IMR-90 (cell line): ENCODE measurements at regions not wholly inside any gene's neighbourhood (a gene's known extent, or its start where the extent isn't known, plus 50 kb on each side); places are given as distances from the start of the nearest gene placed in this dataset.
A peak's percentile ranks its signal among the peaks of the same experiment; 100 is the strongest.

Experiments used
- ATAC-seq: fragments of 200-7000 bp; cut with Tn5 transposase; 2 replicates; pipeline ENCODE4 v1.9.1; 2020; ENCODE audit warnings: low read depth, mild to moderate bottlenecking, moderate library complexity
- BruUV-seq: library from RNA; stranded (reverse); fragments of 400-500 nt; replicated peaks from 2 replicates; lab custom pipeline; 2021; lab: Mats Ljungman, UMichigan
- CTCF ChIA-PET: fragments of 300-600 bp; formaldehyde crosslinking; extraction: SDS; loops from one replicate; lab custom pipeline; 2021; ENCODE audit warnings: antibody characterized with exemption; lab: Yijun Ruan, JAX
- POLR2A ChIA-PET: fragments of 300-600 bp; sonication (Branson Sonifier 250); formaldehyde crosslinking; loops from one replicate; lab custom pipeline; 2022; ENCODE audit warnings: antibody characterized with exemption; ENCODE audit not compliant: unreplicated experiment; lab: Charles Lee
- DNase-seq: peaks from one replicate; pipeline ENCODE4 v3.0.0; 2013
- H2AFZ ChIP-seq: replicated peaks from 2 replicates; pipeline ENCODE3; 2013; ENCODE audit warnings: low read length, mild to moderate bottlenecking; ENCODE audit not compliant: poor library complexity
- H2AK5ac ChIP-seq: 2 replicates; pipeline ENCODE4 v1.6.1; 2013; ENCODE audit warnings: low read depth, low read length, inconsistent platforms
- H2AK9ac ChIP-seq: replicated peaks from 2 replicates; pipeline ENCODE3; 2013; ENCODE audit warnings: mild to moderate bottlenecking, low read depth, low read length, moderate library complexity; ENCODE audit not compliant: poor library complexity
- H2BK120ac ChIP-seq: 2 replicates; pipeline ENCODE4 v1.6.1; 2013; ENCODE audit warnings: low read depth, low read length, inconsistent platforms
- H2BK15ac ChIP-seq: 3 replicates; pipeline ENCODE4 v1.6.1; 2013; ENCODE audit warnings: low read depth, low read length, inconsistent platforms
- H2BK20ac ChIP-seq: 2 replicates; pipeline ENCODE4 v1.6.1; 2013; ENCODE audit warnings: low read depth, mild to moderate bottlenecking, inconsistent platforms, low read length, moderate library complexity
- H2BK5ac ChIP-seq: 2 replicates; pipeline ENCODE4 v1.6.1; 2013; ENCODE audit warnings: mild to moderate bottlenecking, low read depth, low read length, inconsistent platforms; ENCODE audit not compliant: poor library complexity, severe bottlenecking
- H3K14ac ChIP-seq: replicated peaks from 2 replicates; pipeline ENCODE4 v1.6.1; 2013; ENCODE audit warnings: low read depth, low read length, inconsistent platforms
- H3K18ac ChIP-seq: 2 replicates; pipeline ENCODE4 v1.6.1; 2013; ENCODE audit warnings: low read depth, low read length, control low read depth
- H3K23ac ChIP-seq: 2 replicates; pipeline ENCODE4 v1.6.1; 2013; ENCODE audit warnings: low read depth, low read length, inconsistent platforms
- H3K27ac ChIP-seq: 2 replicates; pipeline ENCODE4 v1.5.1; 2013; ENCODE audit warnings: mild to moderate bottlenecking, control low read depth, low read length; ENCODE audit not compliant: insufficient read depth
- H3K27me3 ChIP-seq: 2 replicates; pipeline ENCODE4 v1.6.1; 2013; ENCODE audit warnings: low read length; ENCODE audit not compliant: control insufficient read depth, insufficient read depth
- H3K36me3 ChIP-seq: 2 replicates; pipeline ENCODE4 v1.6.1; 2013; ENCODE audit warnings: low read length, mixed read lengths; ENCODE audit not compliant: control insufficient read depth, insufficient read depth
- H3K4ac ChIP-seq: 2 replicates; pipeline ENCODE4 v1.6.1; 2013; ENCODE audit warnings: low read depth, low read length, inconsistent platforms
- H3K4me1 ChIP-seq: 2 replicates; pipeline ENCODE4 v1.6.1; 2013; ENCODE audit warnings: low read length, mixed read lengths; ENCODE audit not compliant: control insufficient read depth, insufficient read depth
- H3K4me2 ChIP-seq: 2 replicates; pipeline ENCODE4 v1.6.1; 2013; ENCODE audit warnings: low read depth, mild to moderate bottlenecking, control low read depth, low read length, moderate library complexity
- H3K4me3 ChIP-seq: 2 replicates; pipeline ENCODE4 v1.5.1; 2013; ENCODE audit warnings: low read depth, mild to moderate bottlenecking, control low read depth, low read length, moderate library complexity; ENCODE audit not compliant: insufficient read depth
- H3K56ac ChIP-seq: 2 replicates; pipeline ENCODE4 v1.6.1; 2013; ENCODE audit warnings: low read length, inconsistent platforms; ENCODE audit not compliant: insufficient read depth; ENCODE audit errors: extremely low read depth
- H3K79me1 ChIP-seq, 2 experiments: 2 replicates each; pipeline ENCODE4 v1.6.1; 2013; ENCODE audit warnings: low read length in 2 of 2, inconsistent platforms in 1 of 2, low read depth in 1 of 2
- H3K9ac ChIP-seq: 2 replicates; pipeline ENCODE4 v1.6.1; 2013; ENCODE audit warnings: low read depth, low read length, control low read depth
- H3K9me1 ChIP-seq: 2 replicates; pipeline ENCODE4 v1.6.1; 2013; ENCODE audit warnings: low read length, inconsistent platforms; ENCODE audit not compliant: insufficient read depth
- H3K9me3 ChIP-seq: 2 replicates; pipeline ENCODE4 v1.6.1; 2013; ENCODE audit warnings: low read length; ENCODE audit not compliant: control insufficient read depth, insufficient read depth
- H4K20me1 ChIP-seq: 2 replicates; pipeline ENCODE4 v1.6.1; 2013; ENCODE audit warnings: low read length, inconsistent platforms; ENCODE audit not compliant: insufficient read depth
- H4K5ac ChIP-seq: 2 replicates; pipeline ENCODE4 v1.6.1; 2013; ENCODE audit warnings: mild to moderate bottlenecking, low read depth, low read length, control low read depth
- H4K8ac ChIP-seq, 2 experiments: 2 replicates each; pipeline ENCODE4 v1.6.1; 2013; ENCODE audit warnings: low read depth in 2 of 2, low read length in 2 of 2, control low read depth in 1 of 2, inconsistent platforms in 1 of 2
- H4K91ac ChIP-seq: 2 replicates; pipeline ENCODE4 v1.6.1; 2013; ENCODE audit warnings: low read depth, low read length, inconsistent platforms; ENCODE audit not compliant: insufficient read depth
- CEBPB ChIP-seq: IDR thresholded peaks from 2 replicates; pipeline ENCODE4 v1.6.1; 2012; ENCODE audit warnings: low read depth, low read length, improper control_type of control experiment
- FOS ChIP-seq: fragments of 150-350 bp; IDR thresholded peaks from 2 replicates; pipeline ENCODE4 v1.6.1; 2016; ENCODE audit warnings: low read depth, low read length
- RAD21 ChIP-seq: IDR thresholded peaks from 2 replicates; pipeline ENCODE4 v1.6.1; 2012; ENCODE audit warnings: low read length, improper control_type of control experiment
- RFX5 ChIP-seq: IDR thresholded peaks from 2 replicates; pipeline ENCODE4 v1.8.0; 2012; ENCODE audit warnings: low read depth, mild to moderate bottlenecking, low read length, moderate library complexity
- SMC3 ChIP-seq: fragments of 150-350 bp; IDR thresholded peaks from 2 replicates; pipeline ENCODE4 v1.6.1; 2016; ENCODE audit warnings: low read depth, mild to moderate bottlenecking, antibody characterized with exemption, low read length, moderate library complexity
- WGBS, 2 experiments: methylation state at CpG; one replicate each; pipeline versions ENCODE4 v1.1.5 to v1.1.7; 2013; ENCODE audit warnings: missing lambda C conversion rate in 2 of 2; ENCODE audit not compliant: insufficient read length in 1 of 2; ENCODE audit errors: extremely low coverage in 2 of 2; 5-methylcytosine and 5-hydroxymethylcytosine counted together
- dilution Hi-C: fragments of 300-500 bp; cut with HindIII; formaldehyde crosslinking; loops from one replicate; pipeline ENCODE4 v1.14.3; 2018; ENCODE audit warnings: low sequenced_read_pairs; ENCODE audit not compliant: unreplicated experiment
- in situ Hi-C: fragments of 300-500 bp; cut with MboI; formaldehyde crosslinking; loops from 3 replicates; pipeline ENCODE4 v1.14.3; 2019; ENCODE audit warnings: low sequenced_read_pairs, inconsistent platforms, mixed read lengths
- intact Hi-C: fragments of 100-400 bp; cut with micrococcal nuclease; formaldehyde crosslinking; loops from 2 replicates; pipeline ENCODE4 v1.10.0; 2022
- TF ChIP-seq, protein P1 (sequence below): fragments of 150-350 bp; IDR thresholded peaks from 2 replicates; pipeline ENCODE4 v1.6.1; 2017; ENCODE audit warnings: mild to moderate bottlenecking, antibody characterized with exemption, low read length, low read depth
- TF ChIP-seq, protein P2 (sequence below): conservative IDR thresholded peaks from 2 replicates; pipeline ENCODE4 v1.5.1; 2012; ENCODE audit warnings: mild to moderate bottlenecking, low read depth, low read length, improper control_type of control experiment

DNA sequence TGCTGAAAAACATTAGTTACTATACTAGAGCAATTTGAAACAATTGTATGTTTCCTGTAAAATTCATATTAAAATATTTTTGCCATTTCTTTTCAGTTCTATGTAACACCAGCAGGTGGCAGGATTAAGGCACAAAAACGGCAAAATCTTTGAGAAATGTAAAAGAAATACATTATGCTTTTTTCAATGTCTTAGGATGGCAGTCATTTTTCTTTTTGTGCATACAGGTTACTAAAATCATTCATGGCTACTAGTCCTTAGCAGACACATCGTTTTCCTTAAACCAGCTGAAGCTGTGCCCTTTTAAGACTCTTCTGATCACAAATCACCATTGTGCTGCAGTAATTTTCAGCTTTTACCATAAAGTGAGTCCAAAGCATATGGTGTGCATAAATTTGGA is 800.7 kb upstream of the SLITRK5 start:
- BruUV-seq: no TSS peak
- no peak overlapping the region for H3K56ac ChIP-seq
- H3K4me3 ChIP-seq: no peak overlapping the region
- H3K27me3 ChIP-seq: no peaks in the 10 kb centered on the region
- H3K14ac ChIP-seq: no peak overlapping the region
- no peaks in the 10 kb centered on the region for H3K9me1 ChIP-seq
- H3K36me3 ChIP-seq: no peaks in the 10 kb centered on the region
- no peak overlapping the region for H3K9ac ChIP-seq
- ATAC-seq (peak; percentile 42), DNase-seq (peak; percentile 43)
- ChIA-PET POLR2A (no interaction called here), CTCF (interaction anchor here (0.6 to 4.2 kb wide), 4 partner anchors 10 to 404 kb away, joined by 3 to 40 read pairs (median 4); no protein-coding TSS in a partner anchor)
- no peak overlapping the region; the same call in 1 of the 2 replicates for H3K18ac ChIP-seq
- H4K20me1 ChIP-seq: no peaks in the 10 kb centered on the region
- dilution Hi-C loops (no loop called here), in situ Hi-C loops (loop anchor here (5.0 kb wide), 1 partner anchor 407 kb away; no protein-coding TSS in a partner anchor), intact Hi-C loops (loop anchor here (1.0 kb wide), 2 partner anchors 404 to 801 kb away; partner anchors contain the start of gene SLITRK5)
- no peak overlapping the region for H3K23ac ChIP-seq
- TF ChIP-seq RAD21 (peak; percentile 71), RFX5 (no peak), SMC3 (peak; percentile 85), FOS (no peak), CEBPB (no peak)
- TF ChIP-seq, protein P1, sequence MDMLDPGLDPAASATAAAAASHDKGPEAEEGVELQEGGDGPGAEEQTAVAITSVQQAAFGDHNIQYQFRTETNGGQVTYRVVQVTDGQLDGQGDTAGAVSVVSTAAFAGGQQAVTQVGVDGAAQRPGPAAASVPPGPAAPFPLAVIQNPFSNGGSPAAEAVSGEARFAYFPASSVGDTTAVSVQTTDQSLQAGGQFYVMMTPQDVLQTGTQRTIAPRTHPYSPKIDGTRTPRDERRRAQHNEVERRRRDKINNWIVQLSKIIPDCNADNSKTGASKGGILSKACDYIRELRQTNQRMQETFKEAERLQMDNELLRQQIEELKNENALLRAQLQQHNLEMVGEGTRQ: no peak
- TF ChIP-seq, protein P2, sequence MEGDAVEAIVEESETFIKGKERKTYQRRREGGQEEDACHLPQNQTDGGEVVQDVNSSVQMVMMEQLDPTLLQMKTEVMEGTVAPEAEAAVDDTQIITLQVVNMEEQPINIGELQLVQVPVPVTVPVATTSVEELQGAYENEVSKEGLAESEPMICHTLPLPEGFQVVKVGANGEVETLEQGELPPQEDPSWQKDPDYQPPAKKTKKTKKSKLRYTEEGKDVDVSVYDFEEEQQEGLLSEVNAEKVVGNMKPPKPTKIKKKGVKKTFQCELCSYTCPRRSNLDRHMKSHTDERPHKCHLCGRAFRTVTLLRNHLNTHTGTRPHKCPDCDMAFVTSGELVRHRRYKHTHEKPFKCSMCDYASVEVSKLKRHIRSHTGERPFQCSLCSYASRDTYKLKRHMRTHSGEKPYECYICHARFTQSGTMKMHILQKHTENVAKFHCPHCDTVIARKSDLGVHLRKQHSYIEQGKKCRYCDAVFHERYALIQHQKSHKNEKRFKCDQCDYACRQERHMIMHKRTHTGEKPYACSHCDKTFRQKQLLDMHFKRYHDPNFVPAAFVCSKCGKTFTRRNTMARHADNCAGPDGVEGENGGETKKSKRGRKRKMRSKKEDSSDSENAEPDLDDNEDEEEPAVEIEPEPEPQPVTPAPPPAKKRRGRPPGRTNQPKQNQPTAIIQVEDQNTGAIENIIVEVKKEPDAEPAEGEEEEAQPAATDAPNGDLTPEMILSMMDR: peak; percentile 72
- no peak overlapping the region for H2AK9ac ChIP-seq
- whole genome bisulfite sequencing, 2 experiments: no CpG with 5 or more reads among the region's 2 CpGs
- no peak overlapping the region for H2BK5ac ChIP-seq
- H3K4ac ChIP-seq: no peak overlapping the region
- H2BK20ac ChIP-seq: peak overlapping the region; percentile 59; the same call in 1 of the 2 replicates
- H4K91ac ChIP-seq: no peak overlapping the region
- H3K4me1 ChIP-seq: no peaks in the 10 kb centered on the region
- H3K9me3 ChIP-seq: no peaks in the 10 kb centered on the region
- no peak overlapping the region for H2AK5ac ChIP-seq
- H2BK15ac ChIP-seq: 0 out of 3 replicates have a peak overlapping the region, but pooled peaks have one; percentile 3
- H4K5ac ChIP-seq: no peak overlapping the region; the same call in 1 of the 2 replicates
- H3K79me1 ChIP-seq: no peaks in the 10 kb centered on the region
- H3K4me2 ChIP-seq: no peak overlapping the region
- peak overlapping the region; percentile 60; the same call in 1 of the 2 replicates for H2BK120ac ChIP-seq
- H2AFZ ChIP-seq: no peak overlapping the region
- H4K8ac ChIP-seq: peak overlapping the region in 1 of 2 experiments; percentile 67; a peak in 1 of 4 replicates
- no peak overlapping the region for H3K27ac ChIP-seq
